ENCODE measurements at regions not wholly inside any gene's neighbourhood (a gene's known extent, or its start where the extent isn't known, plus 50 kb on each side); places are given as distances from the start of the nearest gene placed in this dataset.

DNA sequence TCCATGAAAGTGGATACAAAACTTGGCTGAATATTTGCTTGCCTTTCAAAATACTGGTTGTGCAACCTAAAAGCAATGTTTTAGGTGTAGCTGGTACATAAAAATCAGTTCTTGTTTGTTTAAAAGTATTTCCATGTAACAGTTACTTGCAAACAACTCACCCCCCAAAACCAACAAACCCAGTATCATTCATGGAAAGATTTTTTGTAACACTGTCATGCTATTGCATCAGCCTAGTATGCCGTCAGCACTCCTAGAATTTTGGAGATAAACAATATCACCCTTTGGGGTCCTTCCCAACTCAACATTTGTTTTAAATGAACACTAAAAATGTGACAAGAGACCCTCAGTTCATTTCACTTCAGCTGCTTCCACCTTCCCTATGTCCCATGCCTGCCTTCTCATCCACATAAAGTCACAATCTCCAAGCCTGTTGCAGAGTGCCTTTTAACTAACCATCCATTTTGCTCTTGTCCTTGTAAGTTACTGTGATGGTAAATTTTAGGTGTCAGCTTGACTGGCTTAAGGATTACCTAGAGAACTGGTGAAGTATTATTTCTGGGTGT, 425.3 kb downstream of the DUSP10 start:
- Histone ChIP-seq H3K4me3 (ENCODE audit: control insufficient read depth in 2 of 3, extremely low read depth in 1 of 3, insufficient read depth in 2 of 3, low read depth in 1 of 3, low read length in 3 of 3) (no peak overlapping the region), H3K9me1 (ENCODE audit: control insufficient read depth, extremely low read depth, insufficient read depth, low read length) (no peaks in the 10 kb centered on the region), H3K27me3 (ENCODE audit: control insufficient read depth, extremely low read depth, insufficient read depth, low read length) (no peaks in the 10 kb centered on the region), H3K9me3 (ENCODE audit: control insufficient read depth, low read depth, low read length) (no peaks in the 10 kb centered on the region), H3K79me2 (ENCODE audit: control insufficient read depth, insufficient read depth, low read length) (no peaks in the 10 kb centered on the region), H3K4me1 (ENCODE audit: control insufficient read depth, extremely low read depth, insufficient read depth, low read length) (no peaks in the 10 kb centered on the region), H2AFZ (ENCODE audit: control insufficient read depth, low read length) (no peak overlapping the region), H3K4me2 (ENCODE audit: control insufficient read depth, extremely low read depth, insufficient read depth, low read depth, low read length) (no peak overlapping the region), H3K27ac (ENCODE audit: control insufficient read depth, insufficient read depth, low read length) (no peak overlapping the region), H4K20me1 (ENCODE audit: control insufficient read depth, extremely low read depth, insufficient read depth, low read length) (no peaks in the 10 kb centered on the region), H3K9ac (ENCODE audit: control insufficient read depth, extremely low read depth, insufficient read depth, low read length) (no peak overlapping the region), H3K36me3 (ENCODE audit: control insufficient read depth in 2 of 2, extremely low read depth in 1 of 2, insufficient read depth in 2 of 2, low read length in 2 of 2) (no peaks in the 10 kb centered on the region)
- TF ChIP-seq CTCF (optimal IDR thresholded peaks at IDR 0.05 in 1 of 3, IDR thresholded peaks at IDR 0.05 in 1 of 3, conservative IDR thresholded peaks at IDR 0.05 in 1 of 3; ENCODE audit: extremely low read depth in 1 of 3, insufficient read depth in 2 of 3, low read length in 3 of 3) (no peak), EZH2 (IDR thresholded peaks at IDR 0.05; ENCODE audit: low read length) (no peak)
- dilution Hi-C loops (cut with MboI; ENCODE audit: extremely low pct_ligation_motif_present, low sequenced_read_pairs): no loop called here
- FAIRE-seq: no peak
- DNase-seq (ENCODE audit: low read depth, low spot score): no peak

- FAIRE-seq: no peak
- Histone ChIP-seq H2AFZ (ENCODE audit: control insufficient read depth, low read length) (no peak overlapping the region), H3K9me3 (ENCODE audit: control insufficient read depth, low read depth, low read length) (no peaks in the 10 kb centered on the region), H3K27me3 (ENCODE audit: control insufficient read depth, extremely low read depth, insufficient read depth, low read length) (no peaks in the 10 kb centered on the region), H3K4me1 (ENCODE audit: control insufficient read depth, extremely low read depth, insufficient read depth, low read length) (no peaks in the 10 kb centered on the region), H3K79me2 (ENCODE audit: control insufficient read depth, insufficient read depth, low read length) (no peaks in the 10 kb centered on the region), H3K9ac (ENCODE audit: control insufficient read depth, extremely low read depth, insufficient read depth, low read length) (no peak overlapping the region), H3K9me1 (ENCODE audit: control insufficient read depth, extremely low read depth, insufficient read depth, low read length) (no peaks in the 10 kb centered on the region), H4K20me1 (ENCODE audit: control insufficient read depth, extremely low read depth, insufficient read depth, low read length) (no peaks in the 10 kb centered on the region), H3K27ac (ENCODE audit: control insufficient read depth, insufficient read depth, low read length) (no peak overlapping the region), H3K4me2 (ENCODE audit: control insufficient read depth, extremely low read depth, insufficient read depth, low read depth, low read length) (no peak overlapping the region), H3K4me3 (ENCODE audit: control insufficient read depth in 2 of 3, extremely low read depth in 1 of 3, insufficient read depth in 2 of 3, low read depth in 1 of 3, low read length in 3 of 3) (no peak overlapping the region), H3K36me3 (ENCODE audit: control insufficient read depth in 2 of 2, extremely low read depth in 1 of 2, insufficient read depth in 2 of 2, low read length in 2 of 2) (no peaks in the 10 kb centered on the region)
- dilution Hi-C loops (cut with MboI; ENCODE audit: extremely low pct_ligation_motif_present, low sequenced_read_pairs): no loop called here
- no peak for DNase-seq (ENCODE audit: low read depth, low spot score)
- TF ChIP-seq CTCF (optimal IDR thresholded peaks at IDR 0.05 in 1 of 3, IDR thresholded peaks at IDR 0.05 in 1 of 3, conservative IDR thresholded peaks at IDR 0.05 in 1 of 3; ENCODE audit: extremely low read depth in 1 of 3, insufficient read depth in 2 of 3, low read length in 3 of 3) (no peak), EZH2 (IDR thresholded peaks at IDR 0.05; ENCODE audit: low read length) (no peak)
Measured at GRCh38 chr1:221317537-221317936, 424.4 kb downstream of the DUSP10 start.
